Loucy (cell line): ENCODE measurements at regions not wholly inside any gene's neighbourhood (a gene's known extent, or its start where the extent isn't known, plus 50 kb on each side); places are given as distances from the start of the nearest gene placed in this dataset.

Source experiments
- H2AFZ ChIP-seq: fragments of 200-600 bp; sonication (generic); 2 replicates; pipeline ENCODE4 v1.6.0; 2016; ENCODE audit warnings: antibody characterized with exemption, mild to moderate bottlenecking, low read length, moderate library complexity
- H3F3A ChIP-seq: fragments of 200-600 bp; 2 replicates; pipeline ENCODE4 v1.6.0; 2016; ENCODE audit warnings: antibody characterized with exemption, low read depth, mild to moderate bottlenecking
- H3K27me3 ChIP-seq: fragments of 200-600 bp; sonication (generic); 2 replicates; pipeline ENCODE4 v1.6.1; 2014; ENCODE audit warnings: low read length, mild to moderate bottlenecking; ENCODE audit not compliant: insufficient read depth, poor library complexity, severe bottlenecking
- H3K36me3 ChIP-seq: fragments of 200-600 bp; sonication (generic); 2 replicates; pipeline ENCODE4 v1.6.1; 2016; ENCODE audit warnings: low read length; ENCODE audit not compliant: insufficient read depth
- H3K4me1 ChIP-seq: fragments of 200-600 bp; sonication (generic); 2 replicates; pipeline ENCODE4 v1.5.1; 2014; ENCODE audit warnings: low read length, mild to moderate bottlenecking; ENCODE audit not compliant: insufficient read depth, poor library complexity, severe bottlenecking
- H3K4me2 ChIP-seq: fragments of 200-600 bp; sonication (generic); 2 replicates; pipeline ENCODE4 v1.6.0; 2014; ENCODE audit warnings: antibody characterized with exemption, low read length, low read depth, mild to moderate bottlenecking; ENCODE audit not compliant: poor library complexity, severe bottlenecking
- H3K4me3 ChIP-seq: fragments of 200-600 bp; sonication (generic); 2 replicates; pipeline ENCODE4 v1.5.1; 2014; ENCODE audit warnings: low read length, mild to moderate bottlenecking, mixed read lengths; ENCODE audit not compliant: poor library complexity, severe bottlenecking
- H3K79me2 ChIP-seq: fragments of 200-600 bp; sonication (generic); 2 replicates; pipeline ENCODE4 v1.6.1; 2014; ENCODE audit warnings: low read length; ENCODE audit not compliant: insufficient read depth
- H3K9ac ChIP-seq: fragments of 200-600 bp; sonication (generic); 2 replicates; pipeline ENCODE4 v1.6.0; 2014; ENCODE audit warnings: mild to moderate bottlenecking, low read depth, low read length, moderate library complexity; ENCODE audit not compliant: poor library complexity, severe bottlenecking
- H3K9me2 ChIP-seq: fragments of 200-600 bp; sonication (generic); replicated peaks from 2 replicates; pipeline ENCODE4 v1.6.1; 2016; ENCODE audit warnings: low read depth, low read length, mixed read lengths
- H3K9me3 ChIP-seq: fragments of 200-600 bp; sonication (generic); 2 replicates; pipeline ENCODE4 v1.6.1; 2014; ENCODE audit warnings: mild to moderate bottlenecking, antibody characterized with exemption, low read length, low read depth; ENCODE audit not compliant: insufficient read depth
- H4K20me1 ChIP-seq: fragments of 200-600 bp; sonication (generic); 2 replicates; pipeline ENCODE4 v1.6.0; 2014; ENCODE audit warnings: antibody characterized with exemption, low read length, mild to moderate bottlenecking; ENCODE audit not compliant: insufficient read depth, poor library complexity, severe bottlenecking
- CTCF ChIP-seq: fragments of 200-600 bp; sonication (generic); conservative IDR thresholded peaks from 2 replicates; pipeline ENCODE4 v1.5.1; 2014; ENCODE audit warnings: mild to moderate bottlenecking, antibody characterized with exemption, low read length
- EZH2phosphoT487 ChIP-seq: fragments of 200-600 bp; IDR thresholded peaks from 2 replicates; pipeline ENCODE4 v1.6.1; 2018; ENCODE audit warnings: antibody characterized with exemption, mild to moderate bottlenecking, moderate library complexity, borderline replicate concordance

GRCh38 chr2:61693744-61694143 is 155.6 kb upstream of the XPO1 start:
- TF ChIP-seq EZH2phosphoT487 = no peak
- no peak for TF ChIP-seq CTCF
- Histone ChIP-seq H3K79me2 (no peaks in the 10 kb centered on the region), H3K9me3 (no peaks in the 10 kb centered on the region), H3K9me2 (no peaks in the 10 kb centered on the region), H4K20me1 (no peaks in the 10 kb centered on the region), H3K9ac (no peak overlapping the region), H3K4me2 (peak overlapping the region; percentile 71), H2AFZ (peak overlapping the region; percentile 89), H3K4me3 (no peak overlapping the region), H3K27me3 (no peaks in the 10 kb centered on the region), H3K4me1 (peaks cover 6% of the 10 kb centered on the region), H3F3A (no peaks in the 10 kb centered on the region), H3K36me3 (no peaks in the 10 kb centered on the region)

GRCh38 chr2:61690078-61690596 is 152.0 kb upstream of the XPO1 start:
- Histone ChIP-seq H3K36me3 (no peaks in the 10 kb centered on the region), H3K9me3 (no peaks in the 10 kb centered on the region), H3K9ac (no peak overlapping the region), H2AFZ (no peak overlapping the region), H3K79me2 (no peaks in the 10 kb centered on the region), H4K20me1 (no peaks in the 10 kb centered on the region), H3K9me2 (no peaks in the 10 kb centered on the region), H3F3A (no peaks in the 10 kb centered on the region), H3K4me3 (no peak overlapping the region), H3K4me2 (no peak overlapping the region), H3K4me1 (peaks cover 2% of the 10 kb centered on the region), H3K27me3 (no peaks in the 10 kb centered on the region)
- TF ChIP-seq CTCF = no peak
- TF ChIP-seq EZH2phosphoT487 = no peak

- H3K4me1 ChIP-seq = no peaks in the 10 kb centered on the region
- TF ChIP-seq CTCF = no peak
- TF ChIP-seq EZH2phosphoT487 = no peak
- H3K4me3 ChIP-seq = no peak overlapping the region
- H3K9ac ChIP-seq = no peak overlapping the region
- H2AFZ ChIP-seq = no peak overlapping the region
- H3K9me2 ChIP-seq = no peaks in the 10 kb centered on the region
- H3K4me2 ChIP-seq = no peak overlapping the region
- H3K9me3 ChIP-seq = no peaks in the 10 kb centered on the region
- no peaks in the 10 kb centered on the region for H3K79me2 ChIP-seq
- no peaks in the 10 kb centered on the region for H3F3A ChIP-seq
- H4K20me1 ChIP-seq = no peaks in the 10 kb centered on the region
- no peaks in the 10 kb centered on the region for H3K27me3 ChIP-seq
- no peaks in the 10 kb centered on the region for H3K36me3 ChIP-seq
Measured at GRCh38 chr2:61689568-61689967, 151.4 kb upstream of the XPO1 start.
